ENCODE measurements at regions not wholly inside any gene's neighbourhood (a gene's known extent, or its start where the extent isn't known, plus 50 kb on each side); places are given as distances from the start of the nearest gene placed in this dataset.

- ChIA-PET CTCF (no interaction called here), POLR2A (no interaction called here)
- Mint-ChIP-seq H3K4me1 (no peaks in the 10 kb centered on the region; the same call in 1 of the 2 replicates), H3K27ac (no peak overlapping the region), H3K36me3 (no peaks in the 10 kb centered on the region), H3K4me3 (no peak overlapping the region), H3K9me3 (peaks cover 8% of the 10 kb centered on the region; the same call in 1 of the 2 replicates), H3K27me3 (ENCODE audit: low read depth) (no peaks in the 10 kb centered on the region)
- DNase-seq (ENCODE audit: low spot score): no peak
- ATAC-seq: no peak
- TF ChIP-seq FOXJ3 (CRISPR knock-in tag; IDR thresholded peaks at IDR 0.05; ENCODE audit: borderline replicate concordance): no peak
These were observed 1617.9 kb upstream of the SEL1L start for GRCh38 chr14:83151571-83151970.

GRCh38 chr14:83153081-83153480 lies 1619.4 kb upstream of the SEL1L start:
- Mint-ChIP-seq H3K9me3 (peaks cover 8% of the 10 kb centered on the region; the same call in 1 of the 2 replicates), H3K4me3 (no peak overlapping the region), H3K27me3 (ENCODE audit: low read depth) (no peaks in the 10 kb centered on the region), H3K4me1 (no peaks in the 10 kb centered on the region; the same call in 1 of the 2 replicates), H3K27ac (no peak overlapping the region), H3K36me3 (no peaks in the 10 kb centered on the region)
- ATAC-seq (no peak), DNase-seq (ENCODE audit: low spot score) (no peak)
- TF ChIP-seq ATF6 (CRISPR knock-in tag; IDR thresholded peaks at IDR 0.05) (no peak), PRRX2 (CRISPR knock-in tag; IDR thresholded peaks at IDR 0.05) (no peak), RORB (CRISPR knock-in tag; IDR thresholded peaks at IDR 0.05) (no peak), NR1H2 (CRISPR knock-in tag; IDR thresholded peaks at IDR 0.05) (no peak), GTF2I (CRISPR knock-in tag; conservative IDR thresholded peaks at IDR 0.05) (no peak), E2F1 (CRISPR knock-in tag; IDR thresholded peaks at IDR 0.05) (no peak), ATF2 (CRISPR knock-in tag; IDR thresholded peaks at IDR 0.05; ENCODE audit: borderline replicate concordance, low read depth) (no peak), AR (CRISPR knock-in tag; IDR thresholded peaks at IDR 0.05) (no peak), ZNF263 (CRISPR knock-in tag; IDR thresholded peaks at IDR 0.05; ENCODE audit: low read depth) (no peak), PREB (CRISPR knock-in tag; IDR thresholded peaks at IDR 0.05; ENCODE audit: borderline replicate concordance) (no peak), TEAD4 (CRISPR knock-in tag; IDR thresholded peaks at IDR 0.05) (no peak), ZNF671 (CRISPR knock-in tag; IDR thresholded peaks at IDR 0.05) (no peak), TEAD1 (CRISPR knock-in tag; IDR thresholded peaks at IDR 0.05) (no peak), ARID4B (CRISPR knock-in tag; IDR thresholded peaks at IDR 0.05; ENCODE audit: borderline replicate concordance) (no peak), NFATC4 (CRISPR knock-in tag; IDR thresholded peaks at IDR 0.05) (no peak), NR2C2 (CRISPR knock-in tag; IDR thresholded peaks at IDR 0.05) (no peak)
- CTCF ChIA-PET: no interaction called here
- POLR2A ChIA-PET: no interaction called here

All from WTC11 (cell line).